Caco-2 (cell line): ENCODE measurements at regions not wholly inside any gene's neighbourhood (a gene's known extent, or its start where the extent isn't known, plus 50 kb on each side); places are given as distances from the start of the nearest gene placed in this dataset.

Source experiments
- BruUV-seq: library from RNA; stranded (reverse); fragments of 400-500 nt; replicated peaks from 2 replicates; lab custom pipeline; 2021; lab: Mats Ljungman, UMichigan
- CTCF ChIA-PET: fragments of 300-600 bp; sonication (Branson Sonifier 250); formaldehyde crosslinking; loops from one replicate; lab custom pipeline; 2022; ENCODE audit warnings: antibody characterized with exemption; lab: Charles Lee
- POLR2A ChIA-PET: fragments of 300-600 bp; sonication (Branson Sonifier 250); formaldehyde crosslinking; loops from one replicate; lab custom pipeline; 2022; ENCODE audit warnings: antibody characterized with exemption; lab: Charles Lee
- DNase-seq, 2 experiments: peaks; one replicate each; pipeline versions ENCODE4 v3.0.0 to v3.0.0-alpha.2; 2020 to 2022
- H3K27me3 ChIP-seq: replicated peaks from 2 replicates; pipeline ENCODE4 v1.6.0; 2011; ENCODE audit warnings: low read length; ENCODE audit not compliant: control insufficient read depth, insufficient read depth
- H3K36me3 ChIP-seq: 2 replicates; pipeline ENCODE4 v1.5.1; 2011; ENCODE audit warnings: low read length; ENCODE audit not compliant: control insufficient read depth, insufficient read depth
- H3K4me1 ChIP-seq: fragments of 250-450 bp; sonication (Bioruptor Pico); 2 replicates; pipeline ENCODE4 v1.5.1; 2020; ENCODE audit warnings: mild to moderate bottlenecking
- H3K4me3 ChIP-seq: 2 replicates; pipeline ENCODE4 v1.5.1; 2011; ENCODE audit warnings: low read depth, mild to moderate bottlenecking, control low read depth, low read length
- H3K9me3 ChIP-seq: fragments of 250-450 bp; sonication (Bioruptor Pico); 2 replicates; pipeline ENCODE4 v1.5.1; 2020; ENCODE audit warnings: mild to moderate bottlenecking, moderate library complexity
- H3K27ac Mint-ChIP-seq: one replicate; pipeline ENCODE4 v1.8.0; 2022; ENCODE audit warnings: mixed read lengths; ENCODE audit not compliant: unreplicated experiment
- H3K27me3 Mint-ChIP-seq: one replicate; pipeline ENCODE4 v1.8.0; 2022; ENCODE audit warnings: mixed read lengths; ENCODE audit not compliant: insufficient read depth, unreplicated experiment
- H3K36me3 Mint-ChIP-seq: one replicate; pipeline ENCODE4 v1.8.0; 2022; ENCODE audit warnings: mild to moderate bottlenecking, mixed read lengths; ENCODE audit not compliant: insufficient read depth, unreplicated experiment
- H3K4me1 Mint-ChIP-seq: one replicate; pipeline ENCODE4 v1.8.0; 2022; ENCODE audit warnings: low read depth, mixed read lengths; ENCODE audit not compliant: unreplicated experiment
- H3K4me3 Mint-ChIP-seq: one replicate; pipeline ENCODE4 v1.8.0; 2022; ENCODE audit warnings: mild to moderate bottlenecking, moderate library complexity, mixed read lengths; ENCODE audit not compliant: unreplicated experiment
- H3K9me3 Mint-ChIP-seq: one replicate; pipeline ENCODE4 v1.8.0; 2022; ENCODE audit warnings: mixed read lengths; ENCODE audit not compliant: unreplicated experiment
- CTCF ChIP-seq, 2 experiments: fragments of 200-600 bp in 1 of 2; IDR thresholded peaks; 1 replicate in 1 of 2; 2 replicates in 1 of 2; pipeline versions ENCODE4 v1.5.1 to v1.8.0; 2011 to 2022; ENCODE audit warnings: antibody characterized with exemption in 1 of 2, control low read depth in 1 of 2, inconsistent platforms in 1 of 2, low read depth in 1 of 2, low read length in 1 of 2, mild to moderate bottlenecking in 1 of 2, moderate library complexity in 1 of 2; ENCODE audit not compliant: insufficient read depth in 1 of 2, severe bottlenecking in 1 of 2, unreplicated experiment in 1 of 2
- intact Hi-C: fragments of 100-400 bp; cut with micrococcal nuclease; formaldehyde crosslinking; loops from one replicate; pipeline ENCODE4 v1.10.0; 2022; ENCODE audit not compliant: unreplicated experiment

- intact Hi-C loops = loop anchor here (10.0 kb wide), 1 partner anchor 517 kb away; no protein-coding TSS in a partner anchor
- CTCF ChIA-PET = no interaction called here
- peaks cover 9% of the 10 kb centered on the region for H3K27me3 Mint-ChIP-seq
Measured at GRCh38 chr13:53788286-53788685, 759.7 kb downstream of the OLFM4 start.

GRCh38 chr13:53800011-53800410 is 771.4 kb downstream of the OLFM4 start:
- Histone ChIP-seq H3K27me3 (no peaks in the 10 kb centered on the region), H3K4me1 (no peaks in the 10 kb centered on the region), H3K4me3 (no peak overlapping the region), H3K36me3 (no peaks in the 10 kb centered on the region), H3K9me3 (no peaks in the 10 kb centered on the region)
- intact Hi-C loops = no loop called here
- CTCF ChIA-PET = no interaction called here
- no peaks in the 10 kb centered on the region for H3K27me3 Mint-ChIP-seq
- no peak for DNase-seq
- H3K4me3 Mint-ChIP-seq = no peak overlapping the region
- no peaks in the 10 kb centered on the region for H3K36me3 Mint-ChIP-seq
- H3K9me3 Mint-ChIP-seq = no peaks in the 10 kb centered on the region
- no peak overlapping the region for H3K27ac Mint-ChIP-seq
- BruUV-seq = no TSS peak
- no peaks in the 10 kb centered on the region for H3K4me1 Mint-ChIP-seq
- POLR2A ChIA-PET = no interaction called here
- TF ChIP-seq CTCF (IDR thresholded peaks at IDR 0.05; ENCODE audit: insufficient read depth in 1 of 2, low read depth in 1 of 2, low read length in 1 of 2, severe bottlenecking in 1 of 2, unreplicated experiment in 1 of 2) = no peak

More at GRCh38 chr13:53788286-53788685, 759.7 kb downstream of the OLFM4 start:
- H3K4me1 Mint-ChIP-seq = no peaks in the 10 kb centered on the region
- no peaks in the 10 kb centered on the region for H3K4me1 ChIP-seq
- no peaks in the 10 kb centered on the region for H3K9me3 Mint-ChIP-seq
- POLR2A ChIA-PET = no interaction called here
- H3K4me3 Mint-ChIP-seq = no peak overlapping the region
- no peak for TF ChIP-seq CTCF (IDR thresholded peaks at IDR 0.05; ENCODE audit: insufficient read depth in 1 of 2, low read depth in 1 of 2, low read length in 1 of 2, severe bottlenecking in 1 of 2, unreplicated experiment in 1 of 2)
- H3K27me3 ChIP-seq = no peaks in the 10 kb centered on the region; the same call in 1 of the 2 replicates
- H3K36me3 ChIP-seq = no peaks in the 10 kb centered on the region
- BruUV-seq = no TSS peak
- H3K27ac Mint-ChIP-seq = no peak overlapping the region
- no peaks in the 10 kb centered on the region for H3K9me3 ChIP-seq
- no peak for DNase-seq
- H3K36me3 Mint-ChIP-seq = no peaks in the 10 kb centered on the region
- no peak overlapping the region for H3K4me3 ChIP-seq

- no peak for TF ChIP-seq CTCF (IDR thresholded peaks at IDR 0.05; ENCODE audit: insufficient read depth in 1 of 2, low read depth in 1 of 2, low read length in 1 of 2, severe bottlenecking in 1 of 2, unreplicated experiment in 1 of 2)
- H3K36me3 ChIP-seq = no peaks in the 10 kb centered on the region
- Mint-ChIP-seq H3K4me3 (no peak overlapping the region), H3K4me1 (no peaks in the 10 kb centered on the region), H3K9me3 (no peaks in the 10 kb centered on the region), H3K36me3 (no peaks in the 10 kb centered on the region), H3K27ac (no peak overlapping the region), H3K27me3 (peaks cover 5% of the 10 kb centered on the region)
- no TSS peak for BruUV-seq
- no peak overlapping the region for H3K4me3 ChIP-seq
- ChIA-PET POLR2A (no interaction called here), CTCF (no interaction called here)
- intact Hi-C loops = no loop called here
- H3K9me3 ChIP-seq = no peaks in the 10 kb centered on the region
- no peak for DNase-seq
- H3K27me3 ChIP-seq = no peaks in the 10 kb centered on the region
- no peaks in the 10 kb centered on the region for H3K4me1 ChIP-seq
Measured at GRCh38 chr13:53807251-53807834, 778.7 kb downstream of the OLFM4 start.
